Thymus (tissue), 11 donors: ENCODE measurements at regions not wholly inside any gene's neighbourhood (a gene's known extent, or its start where the extent isn't known, plus 50 kb on each side); places are given as distances from the start of the nearest gene placed in this dataset.

Experiments used
- DNase-seq, 9 donors: peaks; one replicate each; pipeline ENCODE4 v3.0.0-alpha.2; 2013; ENCODE audit warnings: low spot score in 9 of 9, low read depth in 6 of 9, missing footprints in 1 of 9
- H3K27ac ChIP-seq, 2 donors: one replicate each; pipeline ENCODE4 v1.5.1; 2013; ENCODE audit warnings: control low read depth in 1 of 2, low read depth in 1 of 2, low read length in 1 of 2, mild to moderate bottlenecking in 1 of 2, moderate library complexity in 1 of 2
- H3K27me3 ChIP-seq, 2 donors: one replicate each; pipeline ENCODE4 v1.5.1; 2013; ENCODE audit warnings: low read length in 1 of 2; ENCODE audit not compliant: control insufficient read depth in 2 of 2, insufficient read depth in 1 of 2
- H3K36me3 ChIP-seq, 2 donors: one replicate each; pipeline ENCODE4 v1.5.1; 2013; ENCODE audit warnings: low read length in 1 of 2, mild to moderate bottlenecking in 1 of 2, moderate library complexity in 1 of 2; ENCODE audit not compliant: control insufficient read depth in 2 of 2, insufficient read depth in 2 of 2
- H3K4me1 ChIP-seq, 2 donors: one replicate each; pipeline ENCODE4 v1.5.1; 2013; ENCODE audit warnings: low read length in 2 of 2; ENCODE audit not compliant: control insufficient read depth in 2 of 2, insufficient read depth in 2 of 2
- H3K4me3 ChIP-seq, 2 donors: one replicate each; pipeline ENCODE4 v1.5.1; 2013; ENCODE audit warnings: low read length in 2 of 2, control low read depth in 1 of 2, mild to moderate bottlenecking in 1 of 2
- H3K9me3 ChIP-seq, 2 donors: one replicate each; pipeline ENCODE4 v1.5.1; 2013; ENCODE audit warnings: low read length in 1 of 2, mild to moderate bottlenecking in 1 of 2; ENCODE audit not compliant: control insufficient read depth in 2 of 2, insufficient read depth in 1 of 2
- WGBS: extraction: QIAGEN DNeasy Blood & Tissue Kit; methylation state at CpG from one replicate; pipeline ENCODE4 v1.1.7; 2013; 5-methylcytosine and 5-hydroxymethylcytosine counted together
- donor health status: healthy.

GRCh38 chr9:30799527-30800101 is 1584.8 kb upstream of the ACO1 start:
- no peak for DNase-seq
- WGBS = 95% methylated on average over 21 of the region's 21 CpGs
- no peaks in the 10 kb centered on the region for H3K36me3 ChIP-seq
- peaks cover 0 to 4% of the 10 kb centered on the region in 2 donors for H3K9me3 ChIP-seq
- H3K4me1 ChIP-seq = no peaks in the 10 kb centered on the region
- H3K27me3 ChIP-seq = no peaks in the 10 kb centered on the region
- no peak overlapping the region for H3K4me3 ChIP-seq
- H3K27ac ChIP-seq = no peak overlapping the region

- Histone ChIP-seq H3K27ac (no peak overlapping the region), H3K4me1 (no peaks in the 10 kb centered on the region), H3K27me3 (no peaks in the 10 kb centered on the region), H3K36me3 (no peaks in the 10 kb centered on the region), H3K4me3 (no peak overlapping the region), H3K9me3 (peaks cover 0 to 4% of the 10 kb centered on the region in 2 donors)
- no peak for DNase-seq
- WGBS = 95% methylated on average over 14 of the region's 14 CpGs
Measured at GRCh38 chr9:30800421-30800820, 1584.0 kb upstream of the ACO1 start.

- no peaks in the 10 kb centered on the region for H3K9me3 ChIP-seq
- H3K4me3 ChIP-seq = no peak overlapping the region
- H3K27ac ChIP-seq = no peak overlapping the region
- WGBS = 79% methylated on average over 1 of the region's 1 CpG
- no peaks in the 10 kb centered on the region for H3K27me3 ChIP-seq
- no peak for DNase-seq
- no peaks in the 10 kb centered on the region for H3K4me1 ChIP-seq
- no peaks in the 10 kb centered on the region for H3K36me3 ChIP-seq
Measured at GRCh38 chr9:30812821-30813220, 1571.6 kb upstream of the ACO1 start.

GRCh38 chr9:30815585-30815984 is 1568.9 kb upstream of the ACO1 start:
- Histone ChIP-seq H3K27ac (no peak overlapping the region), H3K9me3 (no peaks in the 10 kb centered on the region), H3K4me1 (no peaks in the 10 kb centered on the region), H3K4me3 (no peak overlapping the region), H3K36me3 (no peaks in the 10 kb centered on the region), H3K27me3 (no peaks in the 10 kb centered on the region)
- DNase-seq = no peak
- 51% methylated on average over 2 of the region's 2 CpGs for WGBS

GRCh38 chr9:30845136-30845535 is 1539.3 kb upstream of the ACO1 start:
- H3K36me3 ChIP-seq = no peaks in the 10 kb centered on the region
- H3K4me1 ChIP-seq = no peaks in the 10 kb centered on the region
- no peak overlapping the region for H3K4me3 ChIP-seq
- WGBS = 73% methylated on average over 1 of the region's 1 CpG
- no peak for DNase-seq
- no peak overlapping the region for H3K27ac ChIP-seq
- no peaks in the 10 kb centered on the region for H3K27me3 ChIP-seq
- no peaks in the 10 kb centered on the region for H3K9me3 ChIP-seq

- Histone ChIP-seq H3K27ac (no peak overlapping the region), H3K4me1 (no peaks in the 10 kb centered on the region), H3K27me3 (no peaks in the 10 kb centered on the region), H3K36me3 (no peaks in the 10 kb centered on the region), H3K9me3 (peaks cover 0 to 4% of the 10 kb centered on the region in 2 donors), H3K4me3 (no peak overlapping the region)
- 91% methylated on average over 3 of the region's 3 CpGs for WGBS
- no peak for DNase-seq
Measured at GRCh38 chr9:30846651-30847050, 1537.8 kb upstream of the ACO1 start.

GRCh38 chr9:30851600-30851999 is 1532.8 kb upstream of the ACO1 start:
- Histone ChIP-seq H3K36me3 (no peaks in the 10 kb centered on the region), H3K27ac (no peak overlapping the region), H3K4me3 (no peak overlapping the region), H3K27me3 (no peaks in the 10 kb centered on the region), H3K9me3 (peaks cover 0 to 4% of the 10 kb centered on the region in 2 donors), H3K4me1 (no peaks in the 10 kb centered on the region)
- DNase-seq = no peak

- WGBS = 96% methylated on average over 1 of the region's 1 CpG
- Histone ChIP-seq H3K27ac (no peak overlapping the region), H3K9me3 (no peaks in the 10 kb centered on the region), H3K4me1 (no peaks in the 10 kb centered on the region), H3K27me3 (no peaks in the 10 kb centered on the region), H3K4me3 (no peak overlapping the region), H3K36me3 (no peaks in the 10 kb centered on the region)
- no peak for DNase-seq
Measured at GRCh38 chr9:30900706-30901105, 1483.7 kb upstream of the ACO1 start.

GRCh38 chr9:30913331-30913730 is 1471.1 kb upstream of the ACO1 start:
- H3K27ac ChIP-seq = no peak overlapping the region
- no peaks in the 10 kb centered on the region for H3K36me3 ChIP-seq
- no peaks in the 10 kb centered on the region for H3K9me3 ChIP-seq
- no peaks in the 10 kb centered on the region for H3K27me3 ChIP-seq
- no peak overlapping the region for H3K4me3 ChIP-seq
- WGBS = 55% methylated on average over 3 of the region's 3 CpGs
- H3K4me1 ChIP-seq = no peaks in the 10 kb centered on the region
- no peak for DNase-seq

- Histone ChIP-seq H3K27me3 (no peaks in the 10 kb centered on the region), H3K4me3 (no peak overlapping the region), H3K36me3 (no peaks in the 10 kb centered on the region), H3K4me1 (no peaks in the 10 kb centered on the region), H3K9me3 (no peaks in the 10 kb centered on the region), H3K27ac (no peak overlapping the region)
- DNase-seq = no peak
- 89% methylated on average over 4 of the region's 4 CpGs for WGBS
Measured at GRCh38 chr9:30915451-30915850, 1469.0 kb upstream of the ACO1 start.
